H1 (cell line): ENCODE measurements at regions not wholly inside any gene's neighbourhood (a gene's known extent, or its start where the extent isn't known, plus 50 kb on each side); places are given as distances from the start of the nearest gene placed in this dataset.

ENCODE experiments used
- CEBPB ChIP-seq: IDR thresholded peaks from 2 replicates; pipeline ENCODE4 v1.6.1; 2012; ENCODE audit warnings: low read depth, low read length
- KDM4A ChIP-seq: IDR thresholded peaks from one replicate; pipeline ENCODE4 v1.7.1; 2012; ENCODE audit warnings: low read depth, mild to moderate bottlenecking, moderate library complexity, low read length, inconsistent platforms; ENCODE audit not compliant: severe bottlenecking
- SP4 ChIP-seq: IDR thresholded peaks from 2 replicates; pipeline ENCODE4 v1.6.1; 2012; ENCODE audit warnings: low read length, inconsistent platforms
- ZNF274 ChIP-seq: IDR thresholded peaks from 2 replicates; pipeline ENCODE4 v1.7.0; 2012; ENCODE audit warnings: low read length, borderline replicate concordance; ENCODE audit errors: extremely low read depth
- TF ChIP-seq, protein P1 (sequence below): fragments of 300-600 bp; sonication (generic); IDR thresholded peaks from 2 replicates; pipeline ENCODE4 v1.7.1; 2012; ENCODE audit warnings: low read length, moderate library complexity, mild to moderate bottlenecking, inconsistent platforms; ENCODE audit not compliant: insufficient replicate concordance

DNA sequence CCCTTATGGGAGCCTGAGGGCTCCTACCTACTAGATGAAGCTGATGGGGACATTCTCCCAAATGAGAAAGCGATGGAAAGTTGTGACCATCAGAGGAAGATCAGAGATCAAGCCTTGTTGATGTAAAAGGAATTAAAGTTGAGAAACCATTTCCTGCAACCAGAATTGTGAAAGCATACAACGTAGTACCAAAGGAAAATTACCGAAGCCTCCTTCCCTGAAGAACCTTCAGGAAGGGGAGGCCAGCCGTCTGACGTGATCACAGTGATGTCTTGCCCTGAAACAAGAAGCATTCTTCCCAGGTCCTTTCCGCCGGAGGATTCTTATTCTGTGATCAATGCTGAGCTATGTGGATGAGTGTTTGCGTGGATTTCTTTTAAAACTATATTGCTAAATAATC lies 211.6 kb upstream of the TNP1 start (continued):
- TF ChIP-seq, protein P1, sequence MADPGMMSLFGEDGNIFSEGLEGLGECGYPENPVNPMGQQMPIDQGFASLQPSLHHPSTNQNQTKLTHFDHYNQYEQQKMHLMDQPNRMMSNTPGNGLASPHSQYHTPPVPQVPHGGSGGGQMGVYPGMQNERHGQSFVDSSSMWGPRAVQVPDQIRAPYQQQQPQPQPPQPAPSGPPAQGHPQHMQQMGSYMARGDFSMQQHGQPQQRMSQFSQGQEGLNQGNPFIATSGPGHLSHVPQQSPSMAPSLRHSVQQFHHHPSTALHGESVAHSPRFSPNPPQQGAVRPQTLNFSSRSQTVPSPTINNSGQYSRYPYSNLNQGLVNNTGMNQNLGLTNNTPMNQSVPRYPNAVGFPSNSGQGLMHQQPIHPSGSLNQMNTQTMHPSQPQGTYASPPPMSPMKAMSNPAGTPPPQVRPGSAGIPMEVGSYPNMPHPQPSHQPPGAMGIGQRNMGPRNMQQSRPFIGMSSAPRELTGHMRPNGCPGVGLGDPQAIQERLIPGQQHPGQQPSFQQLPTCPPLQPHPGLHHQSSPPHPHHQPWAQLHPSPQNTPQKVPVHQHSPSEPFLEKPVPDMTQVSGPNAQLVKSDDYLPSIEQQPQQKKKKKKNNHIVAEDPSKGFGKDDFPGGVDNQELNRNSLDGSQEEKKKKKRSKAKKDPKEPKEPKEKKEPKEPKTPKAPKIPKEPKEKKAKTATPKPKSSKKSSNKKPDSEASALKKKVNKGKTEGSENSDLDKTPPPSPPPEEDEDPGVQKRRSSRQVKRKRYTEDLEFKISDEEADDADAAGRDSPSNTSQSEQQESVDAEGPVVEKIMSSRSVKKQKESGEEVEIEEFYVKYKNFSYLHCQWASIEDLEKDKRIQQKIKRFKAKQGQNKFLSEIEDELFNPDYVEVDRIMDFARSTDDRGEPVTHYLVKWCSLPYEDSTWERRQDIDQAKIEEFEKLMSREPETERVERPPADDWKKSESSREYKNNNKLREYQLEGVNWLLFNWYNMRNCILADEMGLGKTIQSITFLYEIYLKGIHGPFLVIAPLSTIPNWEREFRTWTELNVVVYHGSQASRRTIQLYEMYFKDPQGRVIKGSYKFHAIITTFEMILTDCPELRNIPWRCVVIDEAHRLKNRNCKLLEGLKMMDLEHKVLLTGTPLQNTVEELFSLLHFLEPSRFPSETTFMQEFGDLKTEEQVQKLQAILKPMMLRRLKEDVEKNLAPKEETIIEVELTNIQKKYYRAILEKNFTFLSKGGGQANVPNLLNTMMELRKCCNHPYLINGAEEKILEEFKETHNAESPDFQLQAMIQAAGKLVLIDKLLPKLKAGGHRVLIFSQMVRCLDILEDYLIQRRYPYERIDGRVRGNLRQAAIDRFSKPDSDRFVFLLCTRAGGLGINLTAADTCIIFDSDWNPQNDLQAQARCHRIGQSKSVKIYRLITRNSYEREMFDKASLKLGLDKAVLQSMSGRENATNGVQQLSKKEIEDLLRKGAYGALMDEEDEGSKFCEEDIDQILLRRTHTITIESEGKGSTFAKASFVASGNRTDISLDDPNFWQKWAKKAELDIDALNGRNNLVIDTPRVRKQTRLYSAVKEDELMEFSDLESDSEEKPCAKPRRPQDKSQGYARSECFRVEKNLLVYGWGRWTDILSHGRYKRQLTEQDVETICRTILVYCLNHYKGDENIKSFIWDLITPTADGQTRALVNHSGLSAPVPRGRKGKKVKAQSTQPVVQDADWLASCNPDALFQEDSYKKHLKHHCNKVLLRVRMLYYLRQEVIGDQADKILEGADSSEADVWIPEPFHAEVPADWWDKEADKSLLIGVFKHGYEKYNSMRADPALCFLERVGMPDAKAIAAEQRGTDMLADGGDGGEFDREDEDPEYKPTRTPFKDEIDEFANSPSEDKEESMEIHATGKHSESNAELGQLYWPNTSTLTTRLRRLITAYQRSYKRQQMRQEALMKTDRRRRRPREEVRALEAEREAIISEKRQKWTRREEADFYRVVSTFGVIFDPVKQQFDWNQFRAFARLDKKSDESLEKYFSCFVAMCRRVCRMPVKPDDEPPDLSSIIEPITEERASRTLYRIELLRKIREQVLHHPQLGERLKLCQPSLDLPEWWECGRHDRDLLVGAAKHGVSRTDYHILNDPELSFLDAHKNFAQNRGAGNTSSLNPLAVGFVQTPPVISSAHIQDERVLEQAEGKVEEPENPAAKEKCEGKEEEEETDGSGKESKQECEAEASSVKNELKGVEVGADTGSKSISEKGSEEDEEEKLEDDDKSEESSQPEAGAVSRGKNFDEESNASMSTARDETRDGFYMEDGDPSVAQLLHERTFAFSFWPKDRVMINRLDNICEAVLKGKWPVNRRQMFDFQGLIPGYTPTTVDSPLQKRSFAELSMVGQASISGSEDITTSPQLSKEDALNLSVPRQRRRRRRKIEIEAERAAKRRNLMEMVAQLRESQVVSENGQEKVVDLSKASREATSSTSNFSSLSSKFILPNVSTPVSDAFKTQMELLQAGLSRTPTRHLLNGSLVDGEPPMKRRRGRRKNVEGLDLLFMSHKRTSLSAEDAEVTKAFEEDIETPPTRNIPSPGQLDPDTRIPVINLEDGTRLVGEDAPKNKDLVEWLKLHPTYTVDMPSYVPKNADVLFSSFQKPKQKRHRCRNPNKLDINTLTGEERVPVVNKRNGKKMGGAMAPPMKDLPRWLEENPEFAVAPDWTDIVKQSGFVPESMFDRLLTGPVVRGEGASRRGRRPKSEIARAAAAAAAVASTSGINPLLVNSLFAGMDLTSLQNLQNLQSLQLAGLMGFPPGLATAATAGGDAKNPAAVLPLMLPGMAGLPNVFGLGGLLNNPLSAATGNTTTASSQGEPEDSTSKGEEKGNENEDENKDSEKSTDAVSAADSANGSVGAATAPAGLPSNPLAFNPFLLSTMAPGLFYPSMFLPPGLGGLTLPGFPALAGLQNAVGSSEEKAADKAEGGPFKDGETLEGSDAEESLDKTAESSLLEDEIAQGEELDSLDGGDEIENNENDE, result no peak
- TF ChIP-seq KDM4A, result no peak
- no peak for TF ChIP-seq SP4
- no peak for TF ChIP-seq CEBPB
- no peak for TF ChIP-seq ZNF274
